ENCODE measurements at regions not wholly inside any gene's neighbourhood (a gene's known extent, or its start where the extent isn't known, plus 50 kb on each side); places are given as distances from the start of the nearest gene placed in this dataset.
"Not testable (repeated sequence)": the region's sequence is repeated elsewhere in the genome, so short reads cannot be mapped to it uniquely, and the experiment has no call there.

GRCh38 chr12:33180918-33181317, 258.7 kb downstream of the SYT10 start:
- H3K4me3 ChIP-seq (replicated peaks in 1 of 2; ENCODE audit: low read depth in 1 of 2, low read length in 2 of 2): no peak overlapping the region
- no peak for TF ChIP-seq CBX3 (IDR thresholded peaks at IDR 0.05; ENCODE audit: low read depth)
- no peak for TF ChIP-seq REST (IDR thresholded peaks at IDR 0.05; ENCODE audit: low read depth)
- no peak for TF ChIP-seq FOSL1 (IDR thresholded peaks at IDR 0.05; ENCODE audit: low read depth)
- no peak for TF ChIP-seq CTCF (IDR thresholded peaks at IDR 0.05 in 2 of 3, conservative IDR thresholded peaks at IDR 0.05 in 1 of 3; ENCODE audit: borderline replicate concordance in 1 of 3, insufficient read depth in 1 of 3, low read depth in 2 of 3, low read length in 2 of 3)
- no peak for TF ChIP-seq ZBTB33 (IDR thresholded peaks at IDR 0.05; ENCODE audit: extremely low read depth, insufficient replicate concordance, low read length)
- no peak for TF ChIP-seq EGR1 (IDR thresholded peaks at IDR 0.05; ENCODE audit: low read depth)
- RAD21 ChIA-PET (ENCODE audit: low non-redundant PET in 1 of 2, low total read pairs in 2 of 2, uncharacterized antibody in 2 of 2, unreplicated experiment in 2 of 2): no interaction called here
- no peak overlapping the region for H3K4me2 ChIP-seq (ENCODE audit: low read length)
- intact Hi-C loops (cut with micrococcal nuclease): no loop called here
- no peak overlapping the region for H2AFZ ChIP-seq (ENCODE audit: low read depth, low read length, poor library complexity, severe bottlenecking)
- H4K20me1 ChIP-seq (ENCODE audit: insufficient read depth): no peaks in the 10 kb centered on the region
- no peaks in the 10 kb centered on the region for H3K36me3 ChIP-seq (ENCODE audit: control insufficient read depth in 1 of 2, insufficient read depth in 2 of 2, low read length in 2 of 2)
- H3K27me3 ChIP-seq (ENCODE audit: insufficient read depth, low read length): no peaks in the 10 kb centered on the region
- H3K4me1 ChIP-seq (ENCODE audit: control insufficient read depth in 1 of 2, insufficient read depth in 2 of 2, low read length in 2 of 2): no peaks in the 10 kb centered on the region
- no peak overlapping the region for H3K9ac ChIP-seq (ENCODE audit: low read length)
- no peaks in the 10 kb centered on the region for H3K9me2 ChIP-seq (ENCODE audit: insufficient read depth)
- peaks cover 0 to 4% of the 10 kb centered on the region in 2 experiments; a peak in 2 of 4 replicates for H3K9me3 ChIP-seq (ENCODE audit: control insufficient read depth in 1 of 2, insufficient read depth in 1 of 2, low read depth in 1 of 2, low read length in 2 of 2)
- CTCF ChIA-PET: no interaction called here
- no TSS peak for BruUV-seq (replicated peaks)
- no peak for DNase-seq (ENCODE audit: low read depth, low spot score)
- POLR2A ChIA-PET: no interaction called here
- no peaks in the 10 kb centered on the region for H3K79me2 ChIP-seq (ENCODE audit: insufficient read depth, low read length)
- H3K27ac ChIP-seq (ENCODE audit: low read depth, low read length): no peak overlapping the region
- ATAC-seq: no peak

- H3K36me3 ChIP-seq (ENCODE audit: control insufficient read depth in 1 of 2, insufficient read depth in 2 of 2, low read length in 2 of 2); H3K79me2 ChIP-seq (ENCODE audit: insufficient read depth, low read length); BruUV-seq (replicated peaks); RAD21 ChIA-PET (ENCODE audit: low non-redundant PET in 1 of 2, low total read pairs in 2 of 2, uncharacterized antibody in 2 of 2, unreplicated experiment in 2 of 2); DNase-seq (ENCODE audit: low read depth, low spot score); H3K27ac ChIP-seq (ENCODE audit: low read depth, low read length); H3K27me3 ChIP-seq (ENCODE audit: insufficient read depth, low read length); H3K4me1 ChIP-seq (ENCODE audit: control insufficient read depth in 1 of 2, insufficient read depth in 2 of 2, low read length in 2 of 2); H3K9ac ChIP-seq (ENCODE audit: low read length); ATAC-seq; H2AFZ ChIP-seq (ENCODE audit: low read depth, low read length, poor library complexity, severe bottlenecking); H4K20me1 ChIP-seq (ENCODE audit: insufficient read depth); H3K9me2 ChIP-seq (ENCODE audit: insufficient read depth); H3K4me2 ChIP-seq (ENCODE audit: low read length); POLR2A ChIA-PET; intact Hi-C loops (cut with micrococcal nuclease); H3K4me3 ChIP-seq (replicated peaks in 1 of 2; ENCODE audit: low read depth in 1 of 2, low read length in 2 of 2); CTCF ChIA-PET; H3K9me3 ChIP-seq (ENCODE audit: control insufficient read depth in 1 of 2, insufficient read depth in 1 of 2, low read depth in 1 of 2, low read length in 2 of 2): not testable (repeated sequence)
These were observed 269.7 kb upstream of the PKP2 start for GRCh38 chr12:33166260-33166659.
